Naive thymus-derived CD8-positive, alpha-beta T cell (primary cell): ENCODE measurements at regions not wholly inside any gene's neighbourhood (a gene's known extent, or its start where the extent isn't known, plus 50 kb on each side); places are given as distances from the start of the nearest gene placed in this dataset.
"Not testable (repeated sequence)": the region's sequence is repeated elsewhere in the genome, so short reads cannot be mapped to it uniquely, and the experiment has no call there.

Source experiments
- ATAC-seq, 2 donors: fragments of 150-1000 bp; cut with Tn5 transposase in 1 of 2; sonication (Bioruptor Pico), chemical (Tn5 transposase) in 1 of 2; 1 replicate in 1 of 2; 2 replicates in 1 of 2; pipeline ENCODE4 v1.10.0; 2021; ENCODE audit warnings: mild to moderate bottlenecking in 2 of 2, moderate library complexity in 2 of 2
- POLR2A ChIA-PET: fragments of 350-600 bp; sonication (Branson Sonifier 250); formaldehyde crosslinking; loops from one replicate; lab custom pipeline; 2021; ENCODE audit warnings: antibody characterized with exemption; lab: Charles Lee
- DNase-seq, 10 donors: peaks; one replicate each; pipeline versions ENCODE4 v3.0.0 to v3.0.0-alpha.2; 2020 to 2022
- H3K27ac Mint-ChIP-seq, 10 donors: one replicate each; pipeline ENCODE4 v1.8.0; 2020 to 2022; ENCODE audit warnings: mild to moderate bottlenecking in 10 of 10, mixed read lengths in 10 of 10, moderate library complexity in 4 of 10, inconsistent platforms in 1 of 10
- H3K27me3 Mint-ChIP-seq, 5 donors: one replicate each; pipeline ENCODE4 v1.8.0; 2021 to 2022; ENCODE audit warnings: mixed read lengths in 5 of 5
- H3K36me3 Mint-ChIP-seq, 3 donors: one replicate each; pipeline ENCODE4 v1.8.0; 2020 to 2022; ENCODE audit warnings: mixed read lengths in 3 of 3, mild to moderate bottlenecking in 2 of 3, inconsistent platforms in 1 of 3
- H3K4me1 Mint-ChIP-seq, 4 donors: one replicate each; pipeline ENCODE4 v1.8.0; 2021 to 2022; ENCODE audit warnings: mixed read lengths in 4 of 4
- H3K4me3 Mint-ChIP-seq, 10 donors: one replicate each; pipeline ENCODE4 v1.8.0; 2020 to 2022; ENCODE audit warnings: mild to moderate bottlenecking in 10 of 10, mixed read lengths in 10 of 10, moderate library complexity in 6 of 10, inconsistent platforms in 1 of 10
- H3K9me3 Mint-ChIP-seq, 9 donors: one replicate each; pipeline ENCODE4 v1.8.0; 2020 to 2022; ENCODE audit warnings: mixed read lengths in 9 of 9, mild to moderate bottlenecking in 3 of 9, inconsistent platforms in 1 of 9, moderate library complexity in 1 of 9

- Mint-ChIP-seq H3K27ac (no peak overlapping the region), H3K27me3 (peaks cover 0 to 19% (median 4%) of the 10 kb centered on the region in 5 donors), H3K36me3 (no peaks in the 10 kb centered on the region), H3K4me3 (no peak overlapping the region), H3K9me3 (no peaks in the 10 kb centered on the region), H3K4me1 (no peaks in the 10 kb centered on the region)
- DNase-seq (no peak), ATAC-seq (no peak)
- POLR2A ChIA-PET = no interaction called here
These were observed 287.8 kb upstream of the DAB2 start for GRCh38 chr5:39712316-39713249.

- Mint-ChIP-seq H3K4me3 (no peak overlapping the region), H3K36me3 (no peaks in the 10 kb centered on the region), H3K27me3 (peaks cover 0 to 19% (median 4%) of the 10 kb centered on the region in 5 donors), H3K4me1 (no peaks in the 10 kb centered on the region), H3K9me3 (no peaks in the 10 kb centered on the region), H3K27ac (no peak overlapping the region)
- DNase-seq (no peak), ATAC-seq (no peak)
- POLR2A ChIA-PET = no interaction called here
These were observed 287.0 kb upstream of the DAB2 start for GRCh38 chr5:39711821-39712220.

GRCh38 chr5:39709032-39709431, 284.3 kb upstream of the DAB2 start:
- no peaks in the 10 kb centered on the region for H3K9me3 Mint-ChIP-seq
- peaks cover 2 to 19% (median 4%) of the 10 kb centered on the region in 5 donors for H3K27me3 Mint-ChIP-seq
- H3K36me3 Mint-ChIP-seq = no peaks in the 10 kb centered on the region
- DNase-seq (no peak), ATAC-seq (no peak)
- H3K4me1 Mint-ChIP-seq = no peaks in the 10 kb centered on the region
- POLR2A ChIA-PET = no interaction called here
- no peak overlapping the region for H3K27ac Mint-ChIP-seq
- H3K4me3 Mint-ChIP-seq = no peak overlapping the region

GRCh38 chr5:39702928-39703327, 278.1 kb upstream of the DAB2 start:
- H3K4me1 Mint-ChIP-seq = no peaks in the 10 kb centered on the region
- ATAC-seq (no peak), DNase-seq (no peak)
- POLR2A ChIA-PET = no interaction called here
- peaks cover 0 to 9% (median 4%) of the 10 kb centered on the region in 5 donors for H3K27me3 Mint-ChIP-seq
- no peak overlapping the region for H3K4me3 Mint-ChIP-seq
- H3K27ac Mint-ChIP-seq = no peak overlapping the region
- H3K9me3 Mint-ChIP-seq = no peaks in the 10 kb centered on the region
- no peaks in the 10 kb centered on the region for H3K36me3 Mint-ChIP-seq

GRCh38 chr5:39700523-39700922, 275.7 kb upstream of the DAB2 start:
- ATAC-seq (no peak), DNase-seq (no peak)
- H3K9me3 Mint-ChIP-seq = no peaks in the 10 kb centered on the region
- no peak overlapping the region for H3K27ac Mint-ChIP-seq
- H3K27me3 Mint-ChIP-seq = peaks cover 0 to 5% (median 2%) of the 10 kb centered on the region in 5 donors
- no peaks in the 10 kb centered on the region for H3K4me1 Mint-ChIP-seq
- no peak overlapping the region for H3K4me3 Mint-ChIP-seq
- no peaks in the 10 kb centered on the region for H3K36me3 Mint-ChIP-seq
- POLR2A ChIA-PET = no interaction called here

GRCh38 chr5:39698838-39699560, 274.2 kb upstream of the DAB2 start:
- Mint-ChIP-seq H3K27me3 (peaks cover 0 to 5% (median 0%) of the 10 kb centered on the region in 5 donors), H3K27ac (no peak overlapping the region), H3K36me3 (no peaks in the 10 kb centered on the region), H3K4me3 (no peak overlapping the region), H3K4me1 (no peaks in the 10 kb centered on the region), H3K9me3 (no peaks in the 10 kb centered on the region)
- POLR2A ChIA-PET = no interaction called here
- no peak for DNase-seq
- no peak for ATAC-seq

GRCh38 chr5:39697881-39698280, 273.1 kb upstream of the DAB2 start:
- POLR2A ChIA-PET = no interaction called here
- ATAC-seq = no peak

GRCh38 chr5:39696672-39697398, 272.1 kb upstream of the DAB2 start:
- DNase-seq (no peak), ATAC-seq (no peak)
- POLR2A ChIA-PET = no interaction called here
- no peak overlapping the region for H3K27ac Mint-ChIP-seq
- no peaks in the 10 kb centered on the region for H3K9me3 Mint-ChIP-seq
- H3K4me1 Mint-ChIP-seq = no peaks in the 10 kb centered on the region
- H3K4me3 Mint-ChIP-seq = no peak overlapping the region
- no peaks in the 10 kb centered on the region for H3K36me3 Mint-ChIP-seq
- H3K27me3 Mint-ChIP-seq = peaks cover 0 to 21% (median 6%) of the 10 kb centered on the region in 5 donors

More at GRCh38 chr5:39697881-39698280, 273.1 kb upstream of the DAB2 start:
- Mint-ChIP-seq H3K36me3 (no peaks in the 10 kb centered on the region), H3K27me3 (peaks cover 0 to 12% (median 4%) of the 10 kb centered on the region in 5 donors), H3K27ac (no peak overlapping the region), H3K4me3 (no peak overlapping the region), H3K9me3 (no peaks in the 10 kb centered on the region), H3K4me1 (no peaks in the 10 kb centered on the region)
- DNase-seq = no peak

GRCh38 chr5:39691993-39692392, 267.2 kb upstream of the DAB2 start:
- Mint-ChIP-seq H3K27me3 (peaks cover 3 to 52% (median 14%) of the 10 kb centered on the region in 5 donors), H3K4me3 (no peak overlapping the region), H3K4me1 (no peaks in the 10 kb centered on the region), H3K36me3 (no peaks in the 10 kb centered on the region), H3K9me3 (peaks cover 0 to 8% (median 3%) of the 10 kb centered on the region in 9 donors), H3K27ac (no peak overlapping the region)
- no peak for DNase-seq
- ATAC-seq = no peak
- POLR2A ChIA-PET = no interaction called here

GRCh38 chr5:39691136-39691535, 266.4 kb upstream of the DAB2 start:
- no peaks in the 10 kb centered on the region for H3K36me3 Mint-ChIP-seq
- POLR2A ChIA-PET = no interaction called here
- ATAC-seq (no peak), DNase-seq (no peak)
- H3K27ac Mint-ChIP-seq = no peak overlapping the region
- H3K4me3 Mint-ChIP-seq = no peak overlapping the region
- H3K27me3 Mint-ChIP-seq = peaks cover 10 to 58% (median 14%) of the 10 kb centered on the region in 5 donors
- H3K9me3 Mint-ChIP-seq = peaks cover 0 to 8% (median 3%) of the 10 kb centered on the region in 9 donors
- H3K4me1 Mint-ChIP-seq = no peaks in the 10 kb centered on the region

GRCh38 chr5:39689919-39690318, 265.1 kb upstream of the DAB2 start:
- POLR2A ChIA-PET = no interaction called here
- Mint-ChIP-seq H3K27ac (no peak overlapping the region), H3K4me1 (no peaks in the 10 kb centered on the region), H3K4me3 (no peak overlapping the region), H3K27me3 (peaks cover 10 to 58% (median 21%) of the 10 kb centered on the region in 5 donors), H3K9me3 (peaks cover 0 to 8% (median 3%) of the 10 kb centered on the region in 9 donors), H3K36me3 (no peaks in the 10 kb centered on the region)
- DNase-seq (no peak), ATAC-seq (no peak)

- POLR2A ChIA-PET, H3K36me3 Mint-ChIP-seq, ATAC-seq, H3K4me1 Mint-ChIP-seq, DNase-seq, H3K4me3 Mint-ChIP-seq, H3K9me3 Mint-ChIP-seq, H3K27ac Mint-ChIP-seq: not testable (repeated sequence)
- H3K27me3 Mint-ChIP-seq = peaks cover 10 to 47% (median 21%) of the 10 kb centered on the region in 5 donors
These were observed 263.1 kb upstream of the DAB2 start for GRCh38 chr5:39687924-39688323.
